GM18519 (cell line): ENCODE measurements at regions not wholly inside any gene's neighbourhood (a gene's known extent, or its start where the extent isn't known, plus 50 kb on each side); places are given as distances from the start of the nearest gene placed in this dataset.
"Not testable (repeated sequence)": the region's sequence is repeated elsewhere in the genome, so short reads cannot be mapped to it uniquely, and the experiment has no call there.

Experiments
- ATAC-seq: cut with Tn5 transposase; IDR thresholded peaks from one replicate; pipeline ENCODE4 v1.9.1; 2021; ENCODE audit warnings: mild to moderate bottlenecking, moderate library complexity; ENCODE audit not compliant: unreplicated experiment, low FRiP score

DNA sequence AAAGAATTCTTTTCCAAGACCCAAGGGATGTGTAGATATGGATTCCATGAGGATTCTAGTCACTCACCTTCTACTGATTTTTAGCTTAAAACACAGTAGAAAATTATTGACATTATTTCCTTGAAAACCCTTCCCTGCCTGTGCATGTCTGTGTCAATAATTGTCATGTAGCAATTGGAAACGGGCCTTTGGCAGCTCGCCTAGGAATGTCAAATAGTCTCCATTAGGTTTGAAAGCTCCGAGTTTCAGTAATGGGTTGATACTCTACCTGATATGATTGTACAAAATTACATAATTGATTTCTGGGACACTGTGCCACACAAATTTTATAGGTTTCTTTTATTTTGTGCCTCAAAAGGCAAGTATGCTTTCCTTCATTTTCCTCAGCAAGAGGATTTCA is 515.2 kb upstream of the ARID1B start:
- no peak for ATAC-seq

DNA sequence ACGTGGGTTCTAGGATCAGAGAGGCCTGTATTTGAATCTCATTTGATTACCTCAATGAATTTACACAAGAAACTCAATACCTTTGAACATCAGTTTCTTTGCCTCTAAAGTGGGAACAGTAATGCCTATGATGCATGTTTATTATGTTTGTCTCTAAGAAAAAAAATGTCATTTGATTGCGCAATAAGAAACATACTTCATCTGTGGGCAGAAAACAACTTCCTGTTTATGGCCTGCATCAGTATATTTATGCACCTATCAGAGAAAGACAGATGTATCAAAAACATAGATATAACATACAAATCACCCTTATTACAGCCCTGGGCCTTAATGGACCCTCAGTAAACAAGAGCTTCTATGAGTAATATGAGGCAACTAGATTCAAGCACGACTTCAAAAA is 516.4 kb upstream of the ARID1B start:
- ATAC-seq = no peak

DNA sequence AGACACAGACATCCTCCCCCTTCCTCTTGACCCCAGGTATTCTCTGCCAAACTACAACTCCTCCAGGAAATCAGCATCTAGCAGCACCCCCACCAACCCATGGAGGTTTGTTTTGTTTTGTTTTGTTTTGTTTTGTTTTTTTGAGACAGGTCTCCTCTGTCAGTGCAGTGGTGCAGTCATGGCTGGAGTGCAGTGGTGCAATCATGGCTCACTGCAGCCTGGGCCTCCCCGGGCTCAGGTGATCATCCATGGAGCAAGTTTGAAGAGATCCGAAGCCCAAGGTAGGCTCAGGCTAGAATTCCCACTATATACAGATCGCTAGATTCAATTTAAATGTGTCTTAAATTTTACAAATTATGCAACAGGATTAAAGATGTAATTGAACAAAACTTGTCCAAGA is 518.2 kb upstream of the ARID1B start:
- ATAC-seq = no peak

DNA sequence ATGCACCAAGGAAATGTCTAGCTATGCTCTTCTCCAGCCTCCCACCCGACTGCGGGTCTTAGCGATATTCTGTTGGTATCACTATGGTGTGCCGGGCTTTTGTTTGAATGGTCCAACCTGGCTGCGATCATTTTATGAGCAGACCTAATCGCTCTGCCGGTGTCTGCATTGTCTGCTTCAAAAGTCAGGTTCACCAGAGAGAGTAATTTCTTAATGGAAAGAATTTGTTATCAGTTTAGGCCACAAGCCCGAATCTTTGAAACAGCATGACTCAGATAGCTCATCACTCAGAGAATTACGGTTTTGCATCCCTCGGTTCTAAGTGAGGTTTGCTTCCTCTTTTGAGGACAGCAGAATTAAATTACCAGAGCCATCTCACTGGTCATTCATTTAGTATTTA is 521.0 kb upstream of the ARID1B start:
- ATAC-seq = no peak

DNA sequence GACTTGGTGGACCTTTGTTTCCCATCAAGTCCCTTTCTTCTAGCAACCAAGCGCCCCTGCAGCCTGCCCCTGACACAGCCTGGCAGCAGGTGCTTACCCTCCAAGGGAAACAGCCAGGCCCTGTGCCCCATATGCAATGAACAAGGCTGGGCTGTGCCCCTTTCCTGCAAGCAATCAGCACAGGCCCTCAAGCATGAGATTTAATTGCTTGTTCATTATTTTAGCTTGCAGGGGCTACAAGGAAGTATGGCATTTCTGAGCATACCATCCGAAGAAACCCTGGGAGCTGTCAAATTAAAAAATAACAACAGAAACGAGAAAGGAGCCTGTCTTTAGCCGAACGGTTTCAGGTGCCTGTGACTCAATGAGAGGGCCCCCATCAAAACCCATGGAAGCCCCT is 522.9 kb upstream of the ARID1B start:
- no peak for ATAC-seq

DNA sequence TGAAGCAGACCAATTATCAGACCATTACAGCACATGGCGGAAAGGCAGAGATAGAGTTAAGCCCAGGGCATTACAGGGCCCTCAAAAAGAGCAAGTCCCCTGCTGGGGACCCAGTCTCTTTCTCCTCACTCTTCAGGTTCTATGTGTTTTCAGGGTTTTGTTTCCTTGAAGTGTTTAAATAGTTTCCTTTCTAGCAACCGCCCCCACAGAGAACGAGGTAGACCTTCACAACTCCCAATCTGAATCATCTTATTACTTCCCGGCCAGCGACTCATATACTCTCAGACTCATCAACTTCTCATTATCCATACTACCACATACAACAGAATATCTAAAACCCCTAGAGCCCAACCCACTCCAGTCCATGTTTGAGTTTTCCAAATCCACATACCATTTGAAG is 526.6 kb upstream of the ARID1B start:
- no peak for ATAC-seq

DNA sequence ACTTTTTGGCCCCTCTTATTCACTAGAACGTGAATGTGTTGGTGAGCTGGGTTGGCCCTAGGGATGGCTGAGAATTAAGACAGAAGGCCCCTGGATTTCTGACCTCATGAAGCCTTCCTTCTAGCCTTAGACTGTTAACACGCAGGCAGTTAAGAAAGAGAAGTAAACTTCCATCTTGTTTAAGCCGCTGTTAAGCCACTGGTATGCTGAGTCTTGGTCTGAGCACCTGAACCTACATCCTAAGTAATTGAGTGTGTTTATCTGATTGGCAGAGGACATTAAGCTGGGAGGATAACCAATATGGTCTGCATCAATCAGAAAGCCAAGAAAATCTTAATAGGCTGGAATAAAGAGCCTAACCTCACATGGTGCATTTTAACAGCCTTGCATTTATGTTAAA is 535.0 kb upstream of the ARID1B start:
- ATAC-seq = no peak

DNA sequence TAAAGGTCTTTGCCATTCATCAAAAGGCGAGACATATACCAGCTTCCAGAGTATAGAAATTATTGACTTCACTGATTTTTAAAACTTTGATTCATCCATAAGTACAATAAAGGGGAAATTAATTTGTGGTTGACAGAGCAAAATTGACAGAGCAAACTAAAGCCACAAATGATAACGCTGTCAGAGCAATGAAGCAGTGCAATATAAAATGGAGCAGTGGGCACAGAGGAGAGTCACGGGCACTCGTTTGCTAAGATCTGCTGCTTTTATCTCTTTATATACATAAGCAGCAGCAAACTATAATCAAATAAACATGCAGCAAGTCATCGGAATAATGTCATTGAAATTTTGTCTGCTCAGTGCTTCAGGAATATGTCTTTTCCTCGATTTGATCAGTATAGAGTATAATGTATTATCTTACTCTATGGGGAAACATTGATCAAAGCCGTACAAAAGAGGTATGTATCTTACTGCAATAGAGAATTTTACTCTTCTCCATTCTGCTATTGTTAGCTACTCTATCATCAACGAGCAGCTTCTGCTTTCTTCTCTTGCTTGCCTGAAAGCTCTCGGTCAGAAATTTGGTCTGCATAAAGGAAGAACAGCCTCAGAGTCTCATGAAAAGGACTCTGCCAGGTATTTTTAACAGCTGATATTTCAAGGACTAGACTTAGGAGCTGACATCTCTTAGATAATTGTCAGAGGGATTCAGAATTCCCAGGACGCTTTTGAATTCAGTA is 546.0 kb upstream of the ARID1B start:
- ATAC-seq = no peak

DNA sequence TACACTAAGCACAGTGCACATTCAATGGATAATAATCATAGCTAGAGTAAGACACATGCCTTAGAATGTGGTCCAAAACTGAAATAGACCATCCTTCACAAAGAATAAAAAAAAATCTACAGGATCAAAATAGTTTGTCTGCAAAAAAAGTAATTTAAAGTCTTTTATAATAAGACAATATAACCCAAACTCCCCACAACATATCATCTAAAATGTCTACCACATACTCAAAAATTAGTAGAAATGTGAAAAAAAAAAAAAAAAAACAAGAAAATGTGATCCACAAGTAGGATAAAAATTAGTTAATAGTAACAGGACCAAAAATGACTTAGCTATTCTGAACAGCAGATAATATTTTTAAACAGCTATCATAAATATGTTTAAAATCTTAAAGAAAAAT is 557.2 kb upstream of the ARID1B start:
- no peak for ATAC-seq

DNA sequence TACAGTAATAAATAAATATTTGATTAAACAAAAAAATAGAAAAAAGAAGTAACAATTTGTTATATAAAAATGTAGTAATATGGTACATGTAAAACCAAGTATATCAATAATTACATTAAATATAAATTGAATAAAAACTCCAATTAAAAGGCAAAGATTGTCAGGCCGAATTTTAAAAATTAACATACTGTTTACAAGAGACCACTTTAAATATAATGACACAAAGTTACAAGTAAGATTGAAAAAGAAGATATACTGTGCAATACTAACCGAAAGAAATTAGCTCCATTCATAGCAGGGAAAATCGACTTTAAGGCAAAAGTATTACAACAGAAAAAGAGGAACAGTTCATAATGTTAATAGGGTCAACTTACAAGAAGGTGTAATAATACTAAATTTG is 571.5 kb upstream of the ARID1B start:
- ATAC-seq = no peak

DNA sequence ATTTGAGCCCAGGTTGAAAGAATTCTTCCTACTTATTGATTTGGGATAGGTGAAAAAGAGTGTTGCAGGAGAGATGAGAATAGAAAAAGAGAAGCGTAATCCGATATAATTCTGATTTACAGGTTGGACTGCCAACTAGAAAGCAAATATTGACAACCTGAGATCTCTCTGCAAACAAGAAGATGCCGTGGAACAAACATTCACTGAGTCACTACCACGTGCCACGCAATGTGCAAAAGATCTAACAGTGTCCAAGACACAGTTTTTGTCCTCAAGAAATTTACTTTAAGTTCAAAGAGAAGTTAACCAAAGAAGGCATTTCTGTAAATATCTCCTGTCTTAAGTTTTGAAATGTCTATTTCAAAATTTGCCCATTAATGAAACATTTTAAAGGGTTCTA is 578.0 kb upstream of the ARID1B start:
- ATAC-seq = no peak

DNA sequence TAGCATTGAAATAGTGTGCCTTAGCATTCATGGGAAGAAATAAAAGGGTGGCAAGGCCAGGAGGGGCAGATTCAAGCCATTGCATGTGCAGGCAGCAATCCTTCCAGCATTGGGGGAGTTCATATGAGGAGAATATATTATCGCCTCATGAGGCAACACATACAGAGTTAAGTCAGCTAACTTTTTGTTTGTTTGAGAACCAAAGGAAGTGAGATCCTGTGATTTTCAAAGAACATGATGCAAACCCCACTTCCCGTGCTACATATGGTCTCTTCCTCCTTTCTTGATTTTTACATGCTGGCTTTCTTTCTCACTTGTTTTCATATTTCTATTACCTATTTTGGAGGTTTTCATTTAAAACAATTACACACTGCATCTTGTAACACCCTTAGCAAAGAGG is 579.7 kb upstream of the ARID1B start:
- ATAC-seq = no peak

DNA sequence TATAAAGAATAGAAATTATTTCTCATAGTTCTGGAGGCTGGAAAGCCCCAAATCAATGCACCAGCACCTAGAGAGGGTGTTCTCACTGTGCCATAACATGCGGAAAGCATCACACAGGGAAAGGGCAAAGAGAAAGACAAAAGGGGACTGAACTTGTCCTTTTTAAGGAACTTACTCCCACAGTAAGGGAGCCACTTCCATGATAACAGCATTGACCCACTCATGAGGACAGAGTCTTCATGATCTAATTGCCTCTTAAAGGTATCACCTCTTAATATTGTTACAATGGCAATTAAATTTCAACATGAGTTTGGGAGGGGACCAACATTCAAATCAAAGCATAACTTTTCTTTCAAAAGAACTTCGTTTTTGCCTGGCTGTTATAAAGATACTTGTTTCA is 582.2 kb upstream of the ARID1B start:
- no peak for ATAC-seq

DNA sequence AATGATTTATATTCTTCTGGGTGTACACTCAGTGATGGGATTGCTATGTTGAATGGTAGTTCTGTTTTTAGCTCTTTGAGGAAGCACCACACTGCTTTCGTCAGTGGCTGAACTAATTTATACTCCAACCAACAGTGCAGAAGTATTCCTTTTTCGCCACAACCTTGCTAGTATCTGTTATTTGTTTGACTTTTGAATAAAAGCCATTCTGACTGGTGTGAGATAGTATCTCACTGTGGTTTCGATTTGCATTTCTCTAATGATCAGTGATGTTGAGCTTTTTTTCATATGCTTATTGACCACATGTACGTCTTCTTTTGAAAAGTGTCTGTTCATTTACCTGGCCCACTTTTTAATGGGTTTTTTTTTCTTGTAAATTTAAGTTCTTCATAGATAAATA is 583.8 kb upstream of the ARID1B start:
- no peak for ATAC-seq

DNA sequence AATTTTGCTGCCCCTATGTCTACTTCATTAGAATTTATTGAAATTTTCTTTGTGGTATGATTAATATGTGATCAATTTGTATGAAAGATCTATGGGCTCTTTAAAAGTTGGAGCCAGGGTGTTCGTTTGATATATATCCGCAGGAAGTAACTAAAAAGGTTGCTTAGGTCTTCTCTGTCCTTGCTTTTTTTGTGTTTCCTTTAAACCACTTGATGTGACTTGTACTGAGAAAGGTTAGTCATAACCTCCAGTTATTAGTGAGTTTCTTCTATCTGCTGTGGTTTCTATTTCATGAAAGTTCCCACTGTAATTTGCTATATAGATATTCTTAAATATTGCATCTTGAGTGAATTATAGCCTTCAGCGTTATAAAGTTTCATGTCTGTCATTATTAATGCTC is 585.3 kb upstream of the ARID1B start:
- no peak for ATAC-seq

DNA sequence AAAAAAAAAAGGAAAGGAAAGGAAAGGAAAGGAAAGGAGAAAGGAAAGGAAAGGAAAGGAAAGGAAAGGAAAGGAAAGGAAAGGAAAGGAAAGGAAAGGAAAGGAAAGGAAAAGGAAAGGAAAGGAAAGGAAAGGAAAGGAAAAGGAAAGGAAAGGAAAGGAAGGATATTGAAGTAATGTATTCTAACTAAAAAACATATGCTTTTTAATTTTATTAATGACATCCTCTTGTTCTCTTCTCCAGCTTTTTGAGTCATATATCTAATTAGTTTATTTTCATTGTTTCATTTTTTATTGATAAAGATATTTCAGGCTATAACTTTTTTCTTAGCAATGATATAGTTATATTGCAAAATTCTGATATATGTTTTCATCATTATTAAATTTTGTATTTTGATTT is 585.8 kb upstream of the ARID1B start:
- not testable (repeated sequence) for ATAC-seq

DNA sequence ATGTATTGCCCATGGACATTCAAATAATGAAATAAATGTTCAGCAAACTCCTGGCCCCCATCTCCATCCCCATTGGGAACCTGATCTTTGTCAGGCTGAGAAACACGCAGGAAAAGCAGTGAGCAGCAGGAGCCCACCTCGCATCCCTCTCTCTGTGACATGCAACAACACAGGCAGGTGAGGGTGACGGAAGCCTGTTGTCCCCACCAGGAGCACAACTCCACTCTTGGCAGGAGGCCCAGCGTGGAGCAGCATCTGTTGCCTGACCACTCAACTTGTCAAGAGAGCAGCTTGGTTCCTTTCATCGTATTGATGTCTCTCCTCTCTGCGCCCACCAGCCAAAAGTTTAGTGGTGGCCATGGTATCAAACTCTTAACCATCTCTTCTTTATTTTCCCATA is 586.9 kb upstream of the ARID1B start:
- ATAC-seq = no peak

DNA sequence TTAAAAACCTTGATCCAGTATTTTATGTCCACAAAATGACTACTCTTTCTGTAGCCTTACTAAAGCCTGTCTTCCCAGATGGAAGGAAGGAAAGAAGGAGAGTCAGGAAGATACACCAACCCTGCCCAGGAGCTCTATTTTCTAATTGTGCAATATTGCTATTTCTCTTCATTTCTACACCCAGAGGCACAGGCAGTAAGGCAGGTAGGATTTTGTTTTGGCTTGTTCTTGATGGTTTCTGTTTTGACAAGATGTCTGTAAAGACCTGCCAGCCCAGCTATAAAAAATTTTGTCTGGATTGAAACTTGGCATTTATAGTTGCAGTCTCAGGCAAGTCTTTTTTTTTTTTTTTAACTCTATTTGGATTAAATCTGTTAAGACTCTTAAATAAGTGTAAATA is 587.5 kb upstream of the ARID1B start:
- ATAC-seq = no peak

DNA sequence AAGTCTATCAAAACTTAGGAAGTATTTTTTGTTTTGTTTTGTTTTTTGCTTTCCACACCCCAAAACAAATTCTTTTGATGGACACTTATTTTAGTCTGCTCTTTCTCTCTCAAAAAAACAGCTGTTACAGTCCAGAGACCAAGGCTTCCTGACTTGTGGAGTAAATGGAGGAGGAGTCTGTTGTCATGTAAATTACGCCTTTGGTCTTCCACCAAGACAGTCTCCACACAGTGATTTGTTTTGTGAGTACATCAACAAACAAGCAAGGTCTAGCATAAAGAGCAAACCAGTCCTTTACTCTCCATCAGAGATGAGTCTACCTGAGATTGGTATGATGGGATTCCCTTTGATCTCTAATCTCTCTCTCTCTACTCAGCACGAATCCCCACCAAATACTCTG is 588.0 kb upstream of the ARID1B start:
- no peak for ATAC-seq

DNA sequence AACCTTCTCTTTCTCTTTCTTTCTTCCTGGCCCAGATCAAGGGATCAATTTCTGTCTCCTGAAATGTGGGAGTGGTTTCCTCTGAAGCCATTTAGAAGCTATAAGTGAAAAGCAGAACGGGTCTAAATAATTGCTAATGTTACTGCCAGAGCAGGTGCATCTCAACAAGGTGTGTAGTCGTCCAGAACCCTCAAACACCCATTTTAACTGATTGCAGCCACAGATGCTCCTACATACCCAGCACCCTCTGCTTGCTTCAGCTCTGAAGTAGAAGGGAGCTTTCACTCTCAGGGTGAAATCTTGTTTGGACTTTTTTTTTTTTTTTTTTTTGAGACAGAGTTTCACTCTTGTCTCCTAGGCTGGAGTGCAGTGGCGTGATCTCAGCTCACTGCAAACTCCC is 592.1 kb upstream of the ARID1B start:
- ATAC-seq = no peak

DNA sequence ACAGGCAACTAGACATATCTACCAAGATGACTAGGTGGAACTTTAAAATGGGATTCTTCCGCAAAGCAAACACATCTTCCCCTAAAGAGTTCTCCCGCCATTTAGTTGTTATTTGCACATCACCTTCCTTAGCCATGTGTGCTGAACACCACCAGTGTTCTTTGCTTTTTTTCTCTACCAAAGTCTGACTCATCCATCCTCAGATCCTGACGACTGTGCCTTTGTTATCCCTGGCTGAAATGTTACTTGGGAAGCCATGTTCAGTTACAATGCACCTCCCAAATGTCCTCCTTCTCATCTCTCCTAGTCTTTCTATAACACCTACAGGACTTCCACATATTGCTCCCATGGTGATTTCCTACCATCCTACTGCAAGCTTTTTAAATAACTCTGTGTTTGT is 593.5 kb upstream of the ARID1B start:
- no peak for ATAC-seq

DNA sequence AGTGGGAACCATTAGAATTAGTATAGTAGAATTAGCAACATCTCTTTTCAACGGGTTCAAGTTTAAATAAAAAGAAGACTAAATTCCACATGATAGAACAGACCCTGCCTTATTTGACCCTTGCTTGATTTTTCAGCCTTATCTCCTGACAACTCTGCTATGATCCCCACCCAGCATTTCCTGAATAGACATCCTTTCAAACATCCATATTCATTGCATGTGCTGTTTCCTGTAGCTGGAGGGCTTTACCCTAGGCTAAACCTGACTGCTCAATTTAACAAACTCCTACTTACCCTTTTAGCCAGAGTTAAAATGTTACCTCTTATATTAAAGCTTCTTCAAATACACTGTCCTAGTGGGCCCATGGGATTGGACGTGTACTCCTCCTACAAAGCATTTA is 594.8 kb upstream of the ARID1B start:
- no peak for ATAC-seq

DNA sequence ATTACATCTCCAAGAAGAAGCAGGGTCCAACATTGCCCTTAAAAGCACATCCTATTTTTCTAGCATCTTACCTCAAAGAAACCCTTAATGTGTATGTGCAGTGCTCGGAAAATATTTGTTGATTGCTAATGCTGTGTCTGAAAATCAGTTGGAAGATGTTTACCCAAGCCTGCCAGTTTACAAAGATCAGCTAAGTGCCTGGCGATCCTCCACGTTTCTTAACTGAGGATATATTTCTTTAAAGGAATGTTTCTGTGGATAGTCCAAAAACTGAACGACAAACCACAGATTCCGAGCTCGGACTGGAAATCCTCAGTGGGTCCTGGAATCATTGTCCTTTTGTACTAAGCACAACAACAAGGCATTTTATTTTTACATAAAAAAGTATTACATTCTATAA is 595.7 kb upstream of the ARID1B start:
- ATAC-seq = no peak
